ENCODE measurements at regions not wholly inside any gene's neighbourhood (a gene's known extent, or its start where the extent isn't known, plus 50 kb on each side); places are given as distances from the start of the nearest gene placed in this dataset.

GRCh38 chr19:31419871-31420445 is 70.7 kb upstream of the TSHZ3 start:
- intact Hi-C loops (cut with DNase I; ENCODE audit: low total_unique reads) (no loop called here), in situ Hi-C loops (cut with MboI; ENCODE audit: low pct_ligation_motif_present in 1 of 4, low pct_unique_long_range_greater_than_20kb in 1 of 4, low sequenced_read_pairs in 3 of 4) (no loop called here)
- H3K27ac ChIP-seq, result no peak overlapping the region
- no peaks in the 10 kb centered on the region for H3K4me1 ChIP-seq
- no peak overlapping the region for H3K4me3 ChIP-seq
- H3K9me3 ChIP-seq, result no peaks in the 10 kb centered on the region
- 80 to 91% methylated on average over 7 to 11 of the region's 11 CpGs for WGBS, 2 donors (ENCODE audit: low coverage in 1 of 2)
- TF ChIP-seq POLR2A (IDR thresholded peaks at IDR 0.05) (no peak), POLR2AphosphoS5 (IDR thresholded peaks at IDR 0.05) (no peak)
- no peaks in the 10 kb centered on the region for H3K27me3 ChIP-seq
- no peaks in the 10 kb centered on the region for H3K36me3 ChIP-seq
- DNase-seq, result no peak

- DNase-seq, result no peak
- H3K27me3 ChIP-seq, result no peaks in the 10 kb centered on the region
These were observed 71.8 kb upstream of the TSHZ3 start for GRCh38 chr19:31421082-31421481.

DNA sequence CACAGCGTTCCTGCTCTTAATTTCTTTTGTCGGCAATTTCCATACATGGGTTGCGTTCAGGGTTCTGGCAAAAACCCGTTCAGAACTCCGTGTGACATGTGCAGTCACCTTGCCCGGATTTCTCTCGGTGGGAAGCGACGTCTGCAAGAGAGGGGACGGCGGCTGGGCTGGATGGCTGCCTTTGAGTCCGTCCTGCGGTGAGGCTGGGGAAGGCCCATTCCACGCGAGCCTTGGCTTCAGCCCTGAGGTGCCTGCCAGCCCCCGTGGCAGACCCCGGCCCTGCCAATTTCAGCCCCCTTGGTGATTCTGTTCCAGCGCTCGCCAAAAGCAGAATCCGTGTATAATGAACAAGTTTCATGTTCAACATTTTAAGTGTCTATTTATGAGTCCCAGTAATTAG is 72.6 kb upstream of the TSHZ3 start:
- H3K4me1 ChIP-seq, result no peaks in the 10 kb centered on the region
- WGBS, 2 donors (ENCODE audit: low coverage in 1 of 2), result 84% methylated on average over 20 of the region's 20 CpGs; no CpG with 5 or more reads in 1 of the 2 donors
- no peaks in the 10 kb centered on the region for H3K27me3 ChIP-seq
- H3K27ac ChIP-seq, result no peak overlapping the region
- in situ Hi-C loops (cut with MboI; ENCODE audit: low pct_ligation_motif_present in 1 of 4, low pct_unique_long_range_greater_than_20kb in 1 of 4, low sequenced_read_pairs in 3 of 4), result no loop called here
- no peak for TF ChIP-seq EP300 (IDR thresholded peaks at IDR 0.05; ENCODE audit: low read depth)
- no peak for TF ChIP-seq POLR2AphosphoS5 (IDR thresholded peaks at IDR 0.05)
- no peak for TF ChIP-seq POLR2A (IDR thresholded peaks at IDR 0.05)
- no peak for TF ChIP-seq CTCF (IDR thresholded peaks at IDR 0.05)
- intact Hi-C loops (cut with DNase I; ENCODE audit: low total_unique reads), result no loop called here
- DNase-seq, result no peak
- no peaks in the 10 kb centered on the region for H3K36me3 ChIP-seq
- no peak overlapping the region for H3K4me3 ChIP-seq
- H3K9me3 ChIP-seq, result no peaks in the 10 kb centered on the region

More at GRCh38 chr19:31421082-31421481, 71.8 kb upstream of the TSHZ3 start:
- TF ChIP-seq POLR2A (IDR thresholded peaks at IDR 0.05) (no peak), POLR2AphosphoS5 (IDR thresholded peaks at IDR 0.05) (no peak), EP300 (IDR thresholded peaks at IDR 0.05; ENCODE audit: low read depth) (no peak), CTCF (IDR thresholded peaks at IDR 0.05) (no peak)
- intact Hi-C loops (cut with DNase I; ENCODE audit: low total_unique reads) (no loop called here), in situ Hi-C loops (cut with MboI; ENCODE audit: low pct_ligation_motif_present in 1 of 4, low pct_unique_long_range_greater_than_20kb in 1 of 4, low sequenced_read_pairs in 3 of 4) (no loop called here)
- Histone ChIP-seq H3K9me3 (no peaks in the 10 kb centered on the region), H3K36me3 (no peaks in the 10 kb centered on the region), H3K27ac (no peak overlapping the region), H3K4me3 (no peak overlapping the region), H3K4me1 (no peaks in the 10 kb centered on the region)
- 39 to 41% methylated on average over 6 of the region's 6 CpGs for WGBS, 2 donors (ENCODE audit: low coverage in 1 of 2)

DNA sequence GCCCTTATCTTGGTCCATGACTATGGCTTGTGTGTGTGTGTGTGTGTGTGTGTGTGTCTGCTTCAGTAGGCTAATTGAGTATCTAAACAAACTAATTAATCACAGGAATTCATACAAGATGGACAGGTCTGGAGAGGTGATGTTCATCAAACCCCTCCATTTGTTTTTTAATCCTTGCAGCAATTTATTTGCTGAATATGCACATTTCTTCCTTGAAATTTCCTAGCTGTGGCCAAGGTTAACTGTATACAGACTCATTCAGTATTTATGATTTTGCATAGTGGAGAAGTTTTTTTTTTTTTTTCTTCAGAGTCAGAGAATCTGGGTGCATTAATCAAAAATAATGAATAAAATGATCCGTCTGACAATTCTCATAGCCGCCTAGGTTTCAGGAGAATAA is 74.7 kb upstream of the TSHZ3 start:
- Histone ChIP-seq H3K36me3 (no peaks in the 10 kb centered on the region), H3K4me3 (no peak overlapping the region), H3K27me3 (no peaks in the 10 kb centered on the region), H3K27ac (no peak overlapping the region), H3K4me1 (no peaks in the 10 kb centered on the region), H3K9me3 (no peaks in the 10 kb centered on the region)
- TF ChIP-seq POLR2A (IDR thresholded peaks at IDR 0.05) (no peak), POLR2AphosphoS5 (IDR thresholded peaks at IDR 0.05) (no peak), CTCF (IDR thresholded peaks at IDR 0.05) (no peak), EP300 (IDR thresholded peaks at IDR 0.05; ENCODE audit: low read depth) (no peak)
- intact Hi-C loops (cut with DNase I; ENCODE audit: low total_unique reads) (no loop called here), in situ Hi-C loops (cut with MboI; ENCODE audit: low pct_ligation_motif_present in 1 of 4, low pct_unique_long_range_greater_than_20kb in 1 of 4, low sequenced_read_pairs in 3 of 4) (no loop called here)
- WGBS, 2 donors (ENCODE audit: low coverage in 1 of 2), result 94% methylated on average over 2 of the region's 2 CpGs
- no peak for DNase-seq

All from transverse colon (tissue), 4 donors.